Calu3 (cell line): ENCODE measurements at regions not wholly inside any gene's neighbourhood (a gene's known extent, or its start where the extent isn't known, plus 50 kb on each side); places are given as distances from the start of the nearest gene placed in this dataset.
"Not testable (repeated sequence)": the region's sequence is repeated elsewhere in the genome, so short reads cannot be mapped to it uniquely, and the experiment has no call there.

Source experiments
- BruUV-seq: library from RNA; stranded (reverse); fragments of 400-500 nt; replicated peaks from 2 replicates; lab custom pipeline; 2021; lab: Mats Ljungman, UMichigan
- CTCF ChIA-PET: fragments of 300-600 bp; sonication (Branson Sonifier 250); formaldehyde crosslinking; loops from one replicate; lab custom pipeline; 2022; ENCODE audit warnings: antibody characterized with exemption; lab: Charles Lee
- DNase-seq: peaks from one replicate; pipeline ENCODE4 v3.0.0; 2022
- H3K27ac Mint-ChIP-seq: one replicate; pipeline ENCODE4 v1.8.0; 2022; ENCODE audit warnings: mixed read lengths; ENCODE audit not compliant: unreplicated experiment
- H3K27me3 Mint-ChIP-seq: one replicate; pipeline ENCODE4 v1.8.0; 2022; ENCODE audit warnings: mixed read lengths; ENCODE audit not compliant: unreplicated experiment
- H3K36me3 Mint-ChIP-seq: one replicate; pipeline ENCODE4 v1.8.0; 2022; ENCODE audit warnings: mild to moderate bottlenecking, moderate library complexity, mixed read lengths; ENCODE audit not compliant: insufficient read depth, unreplicated experiment
- H3K4me1 Mint-ChIP-seq: one replicate; pipeline ENCODE4 v1.8.0; 2022; ENCODE audit warnings: mild to moderate bottlenecking, low read depth, mixed read lengths; ENCODE audit not compliant: unreplicated experiment
- H3K4me3 Mint-ChIP-seq: one replicate; pipeline ENCODE4 v1.8.0; 2022; ENCODE audit warnings: mild to moderate bottlenecking, low read depth, moderate library complexity, mixed read lengths; ENCODE audit not compliant: unreplicated experiment
- H3K9me3 Mint-ChIP-seq: one replicate; pipeline ENCODE4 v1.8.0; 2022; ENCODE audit warnings: low read depth, mixed read lengths; ENCODE audit not compliant: unreplicated experiment
- CTCF ChIP-seq: fragments of 200-600 bp; IDR thresholded peaks from one replicate; pipeline ENCODE4 v1.8.0; 2022; ENCODE audit warnings: antibody characterized with exemption; ENCODE audit not compliant: unreplicated experiment
- intact Hi-C: fragments of 100-400 bp; cut with micrococcal nuclease; formaldehyde crosslinking; loops from one replicate; pipeline ENCODE4 v1.10.0; 2022; ENCODE audit not compliant: unreplicated experiment

GRCh38 chr17:34024386-34024785 lies 230.7 kb upstream of the CCL2 start:
- intact Hi-C loops = no loop called here
- Mint-ChIP-seq H3K4me3 (no peak overlapping the region), H3K36me3 (no peaks in the 10 kb centered on the region), H3K27ac (no peak overlapping the region), H3K27me3 (peaks cover 32% of the 10 kb centered on the region), H3K9me3 (no peaks in the 10 kb centered on the region), H3K4me1 (no peaks in the 10 kb centered on the region)
- BruUV-seq = no TSS peak
- TF ChIP-seq CTCF = no peak
- DNase-seq = no peak
- CTCF ChIA-PET = no interaction called here

GRCh38 chr17:34024806-34025551 lies 230.1 kb upstream of the CCL2 start:
- Mint-ChIP-seq H3K4me1 (no peaks in the 10 kb centered on the region), H3K36me3 (no peaks in the 10 kb centered on the region), H3K4me3 (no peak overlapping the region), H3K9me3 (no peaks in the 10 kb centered on the region), H3K27me3 (peaks cover 32% of the 10 kb centered on the region), H3K27ac (no peak overlapping the region)
- intact Hi-C loops = no loop called here
- no TSS peak for BruUV-seq
- no peak for DNase-seq
- TF ChIP-seq CTCF = no peak
- CTCF ChIA-PET = no interaction called here

GRCh38 chr17:34030601-34031000 lies 224.5 kb upstream of the CCL2 start:
- H3K4me3 Mint-ChIP-seq, intact Hi-C loops, H3K27me3 Mint-ChIP-seq, H3K9me3 Mint-ChIP-seq, BruUV-seq, DNase-seq, H3K27ac Mint-ChIP-seq, H3K36me3 Mint-ChIP-seq, H3K4me1 Mint-ChIP-seq, CTCF ChIA-PET: not testable (repeated sequence)

GRCh38 chr17:34032305-34032704 lies 222.8 kb upstream of the CCL2 start:
- H3K4me1 Mint-ChIP-seq, CTCF ChIA-PET, H3K9me3 Mint-ChIP-seq, BruUV-seq, H3K36me3 Mint-ChIP-seq, H3K27me3 Mint-ChIP-seq, H3K27ac Mint-ChIP-seq, intact Hi-C loops, DNase-seq, H3K4me3 Mint-ChIP-seq: not testable (repeated sequence)

GRCh38 chr17:34038786-34039185 lies 216.3 kb upstream of the CCL2 start:
- H3K27ac Mint-ChIP-seq, H3K36me3 Mint-ChIP-seq, CTCF ChIA-PET, intact Hi-C loops, H3K9me3 Mint-ChIP-seq, H3K4me1 Mint-ChIP-seq, H3K4me3 Mint-ChIP-seq, BruUV-seq, H3K27me3 Mint-ChIP-seq, DNase-seq: not testable (repeated sequence)

GRCh38 chr17:34039213-34039612 lies 215.9 kb upstream of the CCL2 start:
- not testable (repeated sequence) for H3K9me3 Mint-ChIP-seq

GRCh38 chr17:34039759-34040555 lies 215.1 kb upstream of the CCL2 start:
- H3K36me3 Mint-ChIP-seq, DNase-seq: not testable (repeated sequence)

More at GRCh38 chr17:34039213-34039612, 215.9 kb upstream of the CCL2 start:
- H3K27me3 Mint-ChIP-seq, intact Hi-C loops, H3K4me1 Mint-ChIP-seq, BruUV-seq, DNase-seq, H3K36me3 Mint-ChIP-seq, CTCF ChIA-PET, H3K27ac Mint-ChIP-seq, H3K4me3 Mint-ChIP-seq: not testable (repeated sequence)

More at GRCh38 chr17:34039759-34040555, 215.1 kb upstream of the CCL2 start:
- H3K9me3 Mint-ChIP-seq, H3K4me3 Mint-ChIP-seq, H3K27me3 Mint-ChIP-seq, CTCF ChIA-PET, H3K27ac Mint-ChIP-seq, H3K4me1 Mint-ChIP-seq, intact Hi-C loops, BruUV-seq: not testable (repeated sequence)
